ENCODE measurements at regions not wholly inside any gene's neighbourhood (a gene's known extent, or its start where the extent isn't known, plus 50 kb on each side); places are given as distances from the start of the nearest gene placed in this dataset.
A peak's percentile ranks its signal among the peaks of the same experiment; 100 is the strongest.

DNA sequence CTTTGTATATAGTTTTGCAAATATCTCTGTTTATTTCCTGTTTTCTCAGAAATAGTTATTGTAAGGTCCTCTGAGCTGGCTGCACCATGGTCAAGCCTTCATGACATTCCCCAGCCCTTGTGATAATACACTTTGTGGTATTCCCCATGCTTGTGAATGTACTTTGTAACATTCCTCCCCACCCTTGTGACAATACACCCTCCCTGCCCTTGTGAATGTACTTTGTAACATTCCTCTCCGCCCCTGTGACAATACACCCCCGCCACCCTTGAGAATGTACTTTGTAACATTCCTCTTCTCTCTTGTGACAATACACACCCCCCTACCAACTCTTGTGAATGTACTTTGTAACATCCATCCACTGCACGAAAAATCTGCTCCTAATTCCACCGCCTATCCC is 530.7 kb downstream of the CENPC start (continued):
- TF ChIP-seq, protein P1, sequence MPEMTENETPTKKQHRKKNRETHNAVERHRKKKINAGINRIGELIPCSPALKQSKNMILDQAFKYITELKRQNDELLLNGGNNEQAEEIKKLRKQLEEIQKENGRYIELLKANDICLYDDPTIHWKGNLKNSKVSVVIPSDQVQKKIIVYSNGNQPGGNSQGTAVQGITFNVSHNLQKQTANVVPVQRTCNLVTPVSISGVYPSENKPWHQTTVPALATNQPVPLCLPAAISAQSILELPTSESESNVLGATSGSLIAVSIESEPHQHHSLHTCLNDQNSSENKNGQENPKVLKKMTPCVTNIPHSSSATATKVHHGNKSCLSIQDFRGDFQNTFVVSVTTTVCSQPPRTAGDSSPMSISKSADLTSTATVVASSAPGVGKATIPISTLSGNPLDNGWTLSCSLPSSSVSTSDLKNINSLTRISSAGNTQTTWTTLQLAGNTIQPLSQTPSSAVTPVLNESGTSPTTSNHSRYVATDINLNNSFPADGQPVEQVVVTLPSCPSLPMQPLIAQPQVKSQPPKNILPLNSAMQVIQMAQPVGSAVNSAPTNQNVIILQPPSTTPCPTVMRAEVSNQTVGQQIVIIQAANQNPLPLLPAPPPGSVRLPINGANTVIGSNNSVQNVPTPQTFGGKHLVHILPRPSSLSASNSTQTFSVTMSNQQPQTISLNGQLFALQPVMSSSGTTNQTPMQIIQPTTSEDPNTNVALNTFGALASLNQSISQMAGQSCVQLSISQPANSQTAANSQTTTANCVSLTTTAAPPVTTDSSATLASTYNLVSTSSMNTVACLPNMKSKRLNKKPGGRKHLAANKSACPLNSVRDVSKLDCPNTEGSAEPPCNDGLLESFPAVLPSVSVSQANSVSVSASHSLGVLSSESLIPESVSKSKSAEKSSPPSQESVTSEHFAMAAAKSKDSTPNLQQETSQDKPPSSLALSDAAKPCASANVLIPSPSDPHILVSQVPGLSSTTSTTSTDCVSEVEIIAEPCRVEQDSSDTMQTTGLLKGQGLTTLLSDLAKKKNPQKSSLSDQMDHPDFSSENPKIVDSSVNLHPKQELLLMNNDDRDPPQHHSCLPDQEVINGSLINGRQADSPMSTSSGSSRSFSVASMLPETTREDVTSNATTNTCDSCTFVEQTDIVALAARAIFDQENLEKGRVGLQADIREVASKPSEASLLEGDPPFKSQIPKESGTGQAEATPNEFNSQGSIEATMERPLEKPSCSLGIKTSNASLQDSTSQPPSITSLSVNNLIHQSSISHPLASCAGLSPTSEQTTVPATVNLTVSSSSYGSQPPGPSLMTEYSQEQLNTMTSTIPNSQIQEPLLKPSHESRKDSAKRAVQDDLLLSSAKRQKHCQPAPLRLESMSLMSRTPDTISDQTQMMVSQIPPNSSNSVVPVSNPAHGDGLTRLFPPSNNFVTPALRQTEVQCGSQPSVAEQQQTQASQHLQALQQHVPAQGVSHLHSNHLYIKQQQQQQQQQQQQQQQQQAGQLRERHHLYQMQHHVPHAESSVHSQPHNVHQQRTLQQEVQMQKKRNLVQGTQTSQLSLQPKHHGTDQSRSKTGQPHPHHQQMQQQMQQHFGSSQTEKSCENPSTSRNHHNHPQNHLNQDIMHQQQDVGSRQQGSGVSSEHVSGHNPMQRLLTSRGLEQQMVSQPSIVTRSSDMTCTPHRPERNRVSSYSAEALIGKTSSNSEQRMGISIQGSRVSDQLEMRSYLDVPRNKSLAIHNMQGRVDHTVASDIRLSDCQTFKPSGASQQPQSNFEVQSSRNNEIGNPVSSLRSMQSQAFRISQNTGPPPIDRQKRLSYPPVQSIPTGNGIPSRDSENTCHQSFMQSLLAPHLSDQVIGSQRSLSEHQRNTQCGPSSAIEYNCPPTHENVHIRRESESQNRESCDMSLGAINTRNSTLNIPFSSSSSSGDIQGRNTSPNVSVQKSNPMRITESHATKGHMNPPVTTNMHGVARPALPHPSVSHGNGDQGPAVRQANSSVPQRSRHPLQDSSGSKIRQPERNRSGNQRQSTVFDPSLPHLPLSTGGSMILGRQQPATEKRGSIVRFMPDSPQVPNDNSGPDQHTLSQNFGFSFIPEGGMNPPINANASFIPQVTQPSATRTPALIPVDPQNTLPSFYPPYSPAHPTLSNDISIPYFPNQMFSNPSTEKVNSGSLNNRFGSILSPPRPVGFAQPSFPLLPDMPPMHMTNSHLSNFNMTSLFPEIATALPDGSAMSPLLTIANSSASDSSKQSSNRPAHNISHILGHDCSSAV (CRISPR knock-in tag; IDR thresholded peaks at IDR 0.05; ENCODE audit: borderline replicate concordance): no peak
- TF ChIP-seq TBL1XR1 (IDR thresholded peaks at IDR 0.05; ENCODE audit: borderline replicate concordance, low read length, partially characterized antibody) (no peak), ZNF550 (CRISPR knock-in tag; IDR thresholded peaks at IDR 0.05; ENCODE audit: borderline replicate concordance) (no peak), FOXK1 (CRISPR knock-in tag; IDR thresholded peaks at IDR 0.05; ENCODE audit: borderline replicate concordance, low read depth) (no peak), KDM6A (CRISPR knock-in tag; IDR thresholded peaks at IDR 0.05; ENCODE audit: low read depth) (peak; percentile 30; the same call in 1 of the 2 replicates), POLR2G (IDR thresholded peaks at IDR 0.05; ENCODE audit: low read depth, low read length) (no peak), ZNF350 (CRISPR knock-in tag; IDR thresholded peaks at IDR 0.05; ENCODE audit: borderline replicate concordance, low read depth) (no peak), ZNF605 (CRISPR knock-in tag; IDR thresholded peaks at IDR 0.05) (no peak), NFATC3 (CRISPR knock-in tag; IDR thresholded peaks at IDR 0.05) (no peak)
- TF ChIP-seq, protein P2, sequence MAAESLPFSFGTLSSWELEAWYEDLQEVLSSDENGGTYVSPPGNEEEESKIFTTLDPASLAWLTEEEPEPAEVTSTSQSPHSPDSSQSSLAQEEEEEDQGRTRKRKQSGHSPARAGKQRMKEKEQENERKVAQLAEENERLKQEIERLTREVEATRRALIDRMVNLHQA (CRISPR knock-in tag; IDR thresholded peaks at IDR 0.05): no peak
- TF ChIP-seq, protein P3, sequence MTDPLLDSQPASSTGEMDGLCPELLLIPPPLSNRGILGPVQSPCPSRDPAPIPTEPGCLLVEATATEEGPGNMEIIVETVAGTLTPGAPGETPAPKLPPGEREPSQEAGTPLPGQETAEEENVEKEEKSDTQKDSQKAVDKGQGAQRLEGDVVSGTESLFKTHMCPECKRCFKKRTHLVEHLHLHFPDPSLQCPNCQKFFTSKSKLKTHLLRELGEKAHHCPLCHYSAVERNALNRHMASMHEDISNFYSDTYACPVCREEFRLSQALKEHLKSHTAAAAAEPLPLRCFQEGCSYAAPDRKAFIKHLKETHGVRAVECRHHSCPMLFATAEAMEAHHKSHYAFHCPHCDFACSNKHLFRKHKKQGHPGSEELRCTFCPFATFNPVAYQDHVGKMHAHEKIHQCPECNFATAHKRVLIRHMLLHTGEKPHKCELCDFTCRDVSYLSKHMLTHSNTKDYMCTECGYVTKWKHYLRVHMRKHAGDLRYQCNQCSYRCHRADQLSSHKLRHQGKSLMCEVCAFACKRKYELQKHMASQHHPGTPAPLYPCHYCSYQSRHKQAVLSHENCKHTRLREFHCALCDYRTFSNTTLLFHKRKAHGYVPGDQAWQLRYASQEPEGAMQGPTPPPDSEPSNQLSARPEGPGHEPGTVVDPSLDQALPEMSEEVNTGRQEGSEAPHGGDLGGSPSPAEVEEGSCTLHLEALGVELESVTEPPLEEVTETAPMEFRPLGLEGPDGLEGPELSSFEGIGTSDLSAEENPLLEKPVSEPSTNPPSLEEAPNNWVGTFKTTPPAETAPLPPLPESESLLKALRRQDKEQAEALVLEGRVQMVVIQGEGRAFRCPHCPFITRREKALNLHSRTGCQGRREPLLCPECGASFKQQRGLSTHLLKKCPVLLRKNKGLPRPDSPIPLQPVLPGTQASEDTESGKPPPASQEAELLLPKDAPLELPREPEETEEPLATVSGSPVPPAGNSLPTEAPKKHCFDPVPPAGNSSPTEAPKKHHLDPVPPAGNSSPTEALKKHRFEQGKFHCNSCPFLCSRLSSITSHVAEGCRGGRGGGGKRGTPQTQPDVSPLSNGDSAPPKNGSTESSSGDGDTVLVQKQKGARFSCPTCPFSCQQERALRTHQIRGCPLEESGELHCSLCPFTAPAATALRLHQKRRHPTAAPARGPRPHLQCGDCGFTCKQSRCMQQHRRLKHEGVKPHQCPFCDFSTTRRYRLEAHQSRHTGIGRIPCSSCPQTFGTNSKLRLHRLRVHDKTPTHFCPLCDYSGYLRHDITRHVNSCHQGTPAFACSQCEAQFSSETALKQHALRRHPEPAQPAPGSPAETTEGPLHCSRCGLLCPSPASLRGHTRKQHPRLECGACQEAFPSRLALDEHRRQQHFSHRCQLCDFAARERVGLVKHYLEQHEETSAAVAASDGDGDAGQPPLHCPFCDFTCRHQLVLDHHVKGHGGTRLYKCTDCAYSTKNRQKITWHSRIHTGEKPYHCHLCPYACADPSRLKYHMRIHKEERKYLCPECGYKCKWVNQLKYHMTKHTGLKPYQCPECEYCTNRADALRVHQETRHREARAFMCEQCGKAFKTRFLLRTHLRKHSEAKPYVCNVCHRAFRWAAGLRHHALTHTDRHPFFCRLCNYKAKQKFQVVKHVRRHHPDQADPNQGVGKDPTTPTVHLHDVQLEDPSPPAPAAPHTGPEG (CRISPR knock-in tag; IDR thresholded peaks at IDR 0.05): no peak
- TF ChIP-seq, protein P4, sequence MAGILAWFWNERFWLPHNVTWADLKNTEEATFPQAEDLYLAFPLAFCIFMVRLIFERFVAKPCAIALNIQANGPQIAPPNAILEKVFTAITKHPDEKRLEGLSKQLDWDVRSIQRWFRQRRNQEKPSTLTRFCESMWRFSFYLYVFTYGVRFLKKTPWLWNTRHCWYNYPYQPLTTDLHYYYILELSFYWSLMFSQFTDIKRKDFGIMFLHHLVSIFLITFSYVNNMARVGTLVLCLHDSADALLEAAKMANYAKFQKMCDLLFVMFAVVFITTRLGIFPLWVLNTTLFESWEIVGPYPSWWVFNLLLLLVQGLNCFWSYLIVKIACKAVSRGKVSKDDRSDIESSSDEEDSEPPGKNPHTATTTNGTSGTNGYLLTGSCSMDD (CRISPR knock-in tag; IDR thresholded peaks at IDR 0.05): no peak
- TF ChIP-seq, protein P5, sequence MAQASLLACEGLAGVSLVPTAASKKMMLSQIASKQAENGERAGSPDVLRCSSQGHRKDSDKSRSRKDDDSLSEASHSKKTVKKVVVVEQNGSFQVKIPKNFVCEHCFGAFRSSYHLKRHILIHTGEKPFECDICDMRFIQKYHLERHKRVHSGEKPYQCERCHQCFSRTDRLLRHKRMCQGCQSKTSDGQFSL (CRISPR knock-in tag; IDR thresholded peaks at IDR 0.05): peak; percentile 77; the same call in 1 of the 2 replicates
- TF ChIP-seq, protein P6, sequence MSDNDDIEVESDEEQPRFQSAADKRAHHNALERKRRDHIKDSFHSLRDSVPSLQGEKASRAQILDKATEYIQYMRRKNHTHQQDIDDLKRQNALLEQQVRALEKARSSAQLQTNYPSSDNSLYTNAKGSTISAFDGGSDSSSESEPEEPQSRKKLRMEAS (IDR thresholded peaks at IDR 0.05): peak; percentile 15; the same call in 1 of the 2 replicates

Measured in HepG2 (cell line).